ENCODE measurements at regions not wholly inside any gene's neighbourhood (a gene's known extent, or its start where the extent isn't known, plus 50 kb on each side); places are given as distances from the start of the nearest gene placed in this dataset.

- TF ChIP-seq CTCF (IDR thresholded peaks at IDR 0.05) (no peak), POLR2A (IDR thresholded peaks at IDR 0.05) (no peak)
Observed at GRCh38 chr20:56924292-56925081, 295.4 kb downstream of the TFAP2C start.
